ENCODE measurements at regions not wholly inside any gene's neighbourhood (a gene's known extent, or its start where the extent isn't known, plus 50 kb on each side); places are given as distances from the start of the nearest gene placed in this dataset.

- Histone ChIP-seq H3K4me1 (no peaks in the 10 kb centered on the region), H3K9me3 (no peaks in the 10 kb centered on the region), H3K36me3 (no peaks in the 10 kb centered on the region), H3K27ac (no peak overlapping the region), H3K27me3 (no peaks in the 10 kb centered on the region), H3K4me3 (no peak overlapping the region)
- DNase-seq, result no peak
- intact Hi-C loops (cut with DNase I), result no loop called here
- WGBS, 2 donors, result 83% methylated on average over 6 of the region's 6 CpGs
- TF ChIP-seq POLR2A (IDR thresholded peaks at IDR 0.05), result no peak
- TF ChIP-seq CTCF (IDR thresholded peaks at IDR 0.05), result no peak
Observed at GRCh38 chr4:114281164-114281960, 301.9 kb upstream of the ARSJ start.

DNA sequence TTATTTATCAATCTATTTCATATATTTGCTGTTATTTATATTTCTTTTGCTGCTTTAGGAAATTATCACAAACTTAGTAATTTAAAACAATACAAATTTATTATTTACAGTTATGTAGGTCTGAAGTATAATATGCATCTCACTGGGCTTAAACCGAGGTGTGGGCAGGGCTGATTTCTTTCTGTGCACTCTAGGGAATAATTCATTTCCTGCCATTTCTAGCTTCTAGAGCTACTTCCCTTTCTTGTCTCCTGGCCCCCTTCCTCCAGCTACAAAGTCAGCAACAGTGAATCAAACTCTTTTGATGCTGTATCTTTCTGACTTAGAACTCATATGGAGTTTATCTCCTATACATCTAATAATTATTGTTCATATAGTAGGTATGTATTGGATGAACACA is 303.5 kb upstream of the ARSJ start:
- Histone ChIP-seq H3K27ac (no peak overlapping the region), H3K4me3 (no peak overlapping the region), H3K27me3 (no peaks in the 10 kb centered on the region), H3K9me3 (no peaks in the 10 kb centered on the region), H3K4me1 (no peaks in the 10 kb centered on the region), H3K36me3 (no peaks in the 10 kb centered on the region)
- intact Hi-C loops (cut with DNase I), result no loop called here
- no peak for DNase-seq
- TF ChIP-seq CTCF (IDR thresholded peaks at IDR 0.05), result no peak
- 19 to 66% methylated on average over 1 of the region's 1 CpG for WGBS, 2 donors

DNA sequence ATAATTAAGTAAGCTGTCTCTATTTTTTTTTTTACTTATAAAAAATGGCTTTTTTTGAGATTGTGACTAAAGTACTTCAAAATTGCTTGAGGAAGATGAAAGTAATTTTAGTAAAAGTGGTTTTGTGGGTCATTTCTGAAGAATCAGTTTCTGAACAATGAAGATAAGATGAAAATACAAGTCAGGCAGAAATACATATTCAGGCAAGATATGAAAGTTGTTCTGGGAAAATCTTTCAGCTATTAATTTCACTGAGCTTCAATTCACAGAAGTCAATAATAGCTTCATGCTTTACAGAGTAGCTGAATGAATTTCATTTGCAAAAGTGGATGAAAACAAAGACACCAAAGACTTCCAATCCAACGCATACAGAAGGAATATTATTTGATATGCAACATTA is 305.2 kb upstream of the ARSJ start:
- H3K27ac ChIP-seq, result no peak overlapping the region
- intact Hi-C loops (cut with DNase I), result no loop called here
- no peak for DNase-seq
- no peaks in the 10 kb centered on the region for H3K9me3 ChIP-seq
- H3K4me1 ChIP-seq, result no peaks in the 10 kb centered on the region
- TF ChIP-seq CTCF (IDR thresholded peaks at IDR 0.05) (no peak), POLR2A (IDR thresholded peaks at IDR 0.05) (no peak)
- H3K27me3 ChIP-seq, result no peaks in the 10 kb centered on the region
- WGBS, 2 donors, result 91 to 92% methylated on average over 1 of the region's 1 CpG
- H3K4me3 ChIP-seq, result no peak overlapping the region
- H3K36me3 ChIP-seq, result no peaks in the 10 kb centered on the region

- no peaks in the 10 kb centered on the region for H3K27me3 ChIP-seq
- 53 to 78% methylated on average over 3 of the region's 3 CpGs for WGBS, 2 donors
- no peaks in the 10 kb centered on the region for H3K9me3 ChIP-seq
- no peaks in the 10 kb centered on the region for H3K36me3 ChIP-seq
- intact Hi-C loops (cut with DNase I), result no loop called here
- no peak for DNase-seq
- H3K4me3 ChIP-seq, result no peak overlapping the region
- no peak overlapping the region for H3K27ac ChIP-seq
- TF ChIP-seq CTCF (IDR thresholded peaks at IDR 0.05) (no peak), POLR2A (IDR thresholded peaks at IDR 0.05) (no peak)
- H3K4me1 ChIP-seq, result no peaks in the 10 kb centered on the region
Observed at GRCh38 chr4:114286262-114286810, 306.9 kb upstream of the ARSJ start.

GRCh38 chr4:114287079-114287696 is 307.7 kb upstream of the ARSJ start:
- Histone ChIP-seq H3K36me3 (no peaks in the 10 kb centered on the region), H3K4me1 (no peaks in the 10 kb centered on the region), H3K27me3 (no peaks in the 10 kb centered on the region), H3K4me3 (no peak overlapping the region), H3K27ac (no peak overlapping the region), H3K9me3 (no peaks in the 10 kb centered on the region)
- no peak for TF ChIP-seq POLR2A (IDR thresholded peaks at IDR 0.05)
- TF ChIP-seq CTCF (IDR thresholded peaks at IDR 0.05), result no peak
- no peak for DNase-seq
- 40 to 82% methylated on average over 1 to 6 of the region's 10 CpGs for WGBS, 2 donors
- intact Hi-C loops (cut with DNase I), result no loop called here

Measured in esophagus squamous epithelium (tissue), 5 donors.